ENCODE measurements at regions not wholly inside any gene's neighbourhood (a gene's known extent, or its start where the extent isn't known, plus 50 kb on each side); places are given as distances from the start of the nearest gene placed in this dataset.
"Not testable (repeated sequence)": the region's sequence is repeated elsewhere in the genome, so short reads cannot be mapped to it uniquely, and the experiment has no call there.

DNA sequence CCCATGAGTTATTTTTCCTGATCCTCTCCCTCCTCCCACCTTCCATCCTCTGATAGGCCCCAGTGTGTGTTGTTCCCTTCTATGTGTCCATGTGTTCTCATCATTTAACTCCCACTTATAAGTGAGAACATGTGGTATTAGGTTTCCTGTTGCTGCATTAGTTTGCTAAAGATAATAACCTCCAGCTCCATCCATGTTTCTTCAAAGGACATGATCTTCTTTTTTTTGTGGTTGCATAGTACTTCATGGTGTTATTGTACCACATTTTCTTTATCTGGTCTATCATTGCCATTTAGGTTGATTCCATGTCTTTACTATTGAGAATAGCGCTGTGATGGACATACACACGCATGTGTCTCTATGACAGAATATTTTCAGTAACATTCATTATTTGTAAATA is 128.8 kb downstream of the ENC1 start:
- TF ChIP-seq, protein P1, sequence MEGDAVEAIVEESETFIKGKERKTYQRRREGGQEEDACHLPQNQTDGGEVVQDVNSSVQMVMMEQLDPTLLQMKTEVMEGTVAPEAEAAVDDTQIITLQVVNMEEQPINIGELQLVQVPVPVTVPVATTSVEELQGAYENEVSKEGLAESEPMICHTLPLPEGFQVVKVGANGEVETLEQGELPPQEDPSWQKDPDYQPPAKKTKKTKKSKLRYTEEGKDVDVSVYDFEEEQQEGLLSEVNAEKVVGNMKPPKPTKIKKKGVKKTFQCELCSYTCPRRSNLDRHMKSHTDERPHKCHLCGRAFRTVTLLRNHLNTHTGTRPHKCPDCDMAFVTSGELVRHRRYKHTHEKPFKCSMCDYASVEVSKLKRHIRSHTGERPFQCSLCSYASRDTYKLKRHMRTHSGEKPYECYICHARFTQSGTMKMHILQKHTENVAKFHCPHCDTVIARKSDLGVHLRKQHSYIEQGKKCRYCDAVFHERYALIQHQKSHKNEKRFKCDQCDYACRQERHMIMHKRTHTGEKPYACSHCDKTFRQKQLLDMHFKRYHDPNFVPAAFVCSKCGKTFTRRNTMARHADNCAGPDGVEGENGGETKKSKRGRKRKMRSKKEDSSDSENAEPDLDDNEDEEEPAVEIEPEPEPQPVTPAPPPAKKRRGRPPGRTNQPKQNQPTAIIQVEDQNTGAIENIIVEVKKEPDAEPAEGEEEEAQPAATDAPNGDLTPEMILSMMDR (IDR thresholded peaks at IDR 0.05; ENCODE audit: low read length) = not testable (repeated sequence)
- TF ChIP-seq EZH2phosphoT487 (IDR thresholded peaks at IDR 0.05; ENCODE audit: low read length) = not testable (repeated sequence)
